Small intestine (tissue), 7 donors: ENCODE measurements at regions not wholly inside any gene's neighbourhood (a gene's known extent, or its start where the extent isn't known, plus 50 kb on each side); places are given as distances from the start of the nearest gene placed in this dataset.

ENCODE experiments used
- DNase-seq, 2 donors: peaks; one replicate each; pipeline versions ENCODE4 v3.0.0 to v3.0.0-alpha.2; 2013
- FAIRE-seq: peaks from 2 replicates; lab custom pipeline; 2012; peaks lifted over from hg19 to GRCh38; lab: Jason Lieb, UNC
- H3K27ac ChIP-seq, 3 donors: one replicate each; pipeline ENCODE4 v1.5.1; 2013; ENCODE audit warnings: low read length in 2 of 3, mild to moderate bottlenecking in 2 of 3, control low read depth in 1 of 3, inconsistent platforms in 1 of 3, low read depth in 1 of 3, moderate library complexity in 1 of 3
- H3K27me3 ChIP-seq, 3 donors: one replicate each; pipeline ENCODE4 v1.6.1; 2013; ENCODE audit warnings: low read length in 3 of 3, inconsistent platforms in 1 of 3; ENCODE audit not compliant: control insufficient read depth in 3 of 3, insufficient read depth in 3 of 3
- H3K36me3 ChIP-seq, 3 donors: one replicate each; pipeline ENCODE4 v1.6.1; 2013; ENCODE audit warnings: low read length in 3 of 3, inconsistent platforms in 1 of 3, low read depth in 1 of 3, mild to moderate bottlenecking in 1 of 3, moderate library complexity in 1 of 3; ENCODE audit not compliant: control insufficient read depth in 3 of 3, insufficient read depth in 2 of 3
- H3K4me1 ChIP-seq, 3 donors: one replicate each; pipeline ENCODE4 v1.6.1; 2013; ENCODE audit warnings: low read length in 2 of 3, inconsistent platforms in 1 of 3, low read depth in 1 of 3, mild to moderate bottlenecking in 1 of 3, moderate library complexity in 1 of 3; ENCODE audit not compliant: control insufficient read depth in 3 of 3, insufficient read depth in 2 of 3
- H3K4me3 ChIP-seq, 3 donors: one replicate each; pipeline ENCODE4 v1.5.1; 2013; ENCODE audit warnings: low read length in 3 of 3, control low read depth in 1 of 3, inconsistent platforms in 1 of 3, low read depth in 1 of 3, mild to moderate bottlenecking in 1 of 3, moderate library complexity in 1 of 3
- H3K9me3 ChIP-seq, 2 donors: one replicate each; pipeline ENCODE4 v1.6.1; 2013; ENCODE audit warnings: low read depth in 1 of 2, low read length in 1 of 2; ENCODE audit not compliant: control insufficient read depth in 2 of 2, insufficient read depth in 1 of 2
- whole genome bisulfite sequencing, 3 donors: extraction: QIAGEN DNeasy Blood & Tissue Kit; methylation state at CpG; one replicate each; pipeline ENCODE4 v1.1.7; 2013; 5-methylcytosine and 5-hydroxymethylcytosine counted together
- donor health status: healthy with polysubstance abuse.
- donor health status: control.
- donor health status: control.
- donor health status: Bipolar disorder and iron deficiency.
- donor health status: healthy.

DNA sequence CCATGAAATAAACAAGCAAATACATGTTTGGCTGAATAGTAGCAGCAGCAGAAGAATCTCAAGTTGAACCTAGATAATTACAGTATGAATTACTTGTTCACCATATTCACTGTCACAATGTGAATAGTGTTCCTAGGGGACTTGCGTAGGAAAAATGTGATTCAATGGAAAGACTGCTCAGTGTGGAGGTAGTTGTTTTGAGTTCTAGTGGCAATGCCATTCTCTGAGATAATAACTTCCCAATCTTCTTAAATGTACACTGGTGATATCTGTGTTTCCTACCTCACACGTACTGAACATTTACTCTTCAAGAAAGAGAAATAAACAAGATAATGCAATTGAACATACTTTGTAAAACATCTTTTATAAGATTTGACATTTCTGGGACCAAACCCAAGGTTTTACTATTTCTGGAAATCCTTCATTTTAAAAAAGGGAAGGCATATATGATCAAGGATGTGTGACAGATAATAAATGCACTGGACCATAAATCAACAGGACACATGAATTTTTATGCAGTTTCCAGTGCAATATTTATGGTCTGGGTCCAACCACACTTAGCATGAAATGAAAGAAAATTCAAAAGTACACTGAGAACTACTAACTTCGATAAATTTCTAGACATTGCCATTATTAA, 598.3 kb upstream of the ZNF385D start:
- DNase-seq (no peak), FAIRE-seq (no peak)
- no peaks in the 10 kb centered on the region for H3K36me3 ChIP-seq
- H3K4me1 ChIP-seq = no peaks in the 10 kb centered on the region
- H3K4me3 ChIP-seq = no peak overlapping the region
- 72 to 74% (median 74%) methylated on average over 3 of the region's 3 CpGs for WGBS, 3 donors
- no peaks in the 10 kb centered on the region for H3K27me3 ChIP-seq
- H3K9me3 ChIP-seq = no peaks in the 10 kb centered on the region
- H3K27ac ChIP-seq = no peak overlapping the region

DNA sequence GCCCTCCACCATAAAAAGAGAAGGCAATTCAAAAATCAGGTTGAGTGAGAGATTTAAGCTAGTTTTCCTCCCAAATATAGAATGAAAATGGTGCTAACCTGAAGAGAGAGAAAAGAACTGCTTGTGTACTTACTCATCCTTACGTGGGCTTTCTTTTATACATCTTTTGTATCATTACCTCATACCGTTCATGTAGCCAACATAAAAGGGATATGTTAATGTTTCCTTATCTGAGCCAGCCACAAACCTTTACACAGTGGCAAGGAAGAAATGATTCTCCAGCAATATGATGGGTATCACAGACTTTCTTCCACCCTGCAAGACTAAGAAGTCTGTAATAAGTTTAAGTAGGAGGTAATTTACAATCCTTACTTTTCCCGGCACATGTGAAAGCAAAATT, 600.8 kb upstream of the ZNF385D start:
- FAIRE-seq (no peak), DNase-seq (no peak)
- Histone ChIP-seq H3K36me3 (no peaks in the 10 kb centered on the region), H3K27ac (no peak overlapping the region), H3K9me3 (no peaks in the 10 kb centered on the region), H3K27me3 (no peaks in the 10 kb centered on the region), H3K4me1 (no peaks in the 10 kb centered on the region), H3K4me3 (no peak overlapping the region)
- 62 to 68% (median 65%) methylated on average over 3 of the region's 3 CpGs for WGBS, 3 donors

DNA sequence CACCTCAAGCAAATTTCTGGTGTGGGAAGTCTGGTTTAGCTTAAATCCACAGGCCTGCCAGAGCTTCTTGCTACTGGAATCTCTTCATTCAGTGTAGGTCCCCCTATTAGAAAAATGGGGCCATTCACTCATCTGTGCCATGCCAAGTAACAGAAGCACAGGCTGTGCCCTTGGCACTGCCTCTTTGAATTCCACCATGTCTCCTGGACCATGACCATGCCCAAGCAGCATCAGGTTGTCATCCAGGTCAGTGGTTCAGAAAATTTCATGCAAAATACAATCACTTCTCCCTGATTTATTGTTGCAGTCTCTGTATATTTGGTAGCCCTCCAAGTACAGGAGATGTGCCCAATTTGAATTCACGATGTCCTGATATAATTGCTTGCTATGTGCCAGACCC, 602.1 kb upstream of the ZNF385D start:
- DNase-seq = no peak
- no peak for FAIRE-seq
- WGBS, 3 donors = 75 to 95% (median 89%) methylated on average over 1 of the region's 1 CpG
- Histone ChIP-seq H3K36me3 (no peaks in the 10 kb centered on the region), H3K27me3 (no peaks in the 10 kb centered on the region), H3K9me3 (no peaks in the 10 kb centered on the region), H3K27ac (no peak overlapping the region), H3K4me1 (no peaks in the 10 kb centered on the region), H3K4me3 (no peak overlapping the region)

DNA sequence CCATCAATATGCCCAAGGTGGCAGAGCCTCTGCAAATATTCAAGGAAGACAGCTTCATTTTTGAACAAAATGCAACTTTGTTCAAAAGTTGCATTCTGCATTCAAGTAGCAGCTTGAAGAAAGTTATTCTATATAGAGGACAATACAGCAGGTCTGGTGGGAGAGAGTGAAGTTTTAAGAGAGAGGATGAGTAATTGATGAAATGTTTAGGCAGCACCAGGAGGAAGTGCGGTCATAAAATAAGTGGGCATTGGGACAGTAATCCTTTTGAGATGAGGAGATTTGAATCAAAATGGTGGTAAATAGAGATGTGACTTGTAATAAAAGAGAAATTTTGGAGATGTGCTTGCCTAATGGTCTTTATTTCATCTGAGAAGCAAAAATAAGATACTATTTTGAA, 607.3 kb upstream of the ZNF385D start:
- no peaks in the 10 kb centered on the region for H3K36me3 ChIP-seq
- H3K9me3 ChIP-seq = no peaks in the 10 kb centered on the region
- H3K4me3 ChIP-seq = no peak overlapping the region
- 96 to 97% (median 97%) methylated on average over 1 of the region's 1 CpG for WGBS, 3 donors
- DNase-seq (no peak), FAIRE-seq (no peak)
- H3K27ac ChIP-seq = no peak overlapping the region
- H3K4me1 ChIP-seq = no peaks in the 10 kb centered on the region
- H3K27me3 ChIP-seq = no peaks in the 10 kb centered on the region

DNA sequence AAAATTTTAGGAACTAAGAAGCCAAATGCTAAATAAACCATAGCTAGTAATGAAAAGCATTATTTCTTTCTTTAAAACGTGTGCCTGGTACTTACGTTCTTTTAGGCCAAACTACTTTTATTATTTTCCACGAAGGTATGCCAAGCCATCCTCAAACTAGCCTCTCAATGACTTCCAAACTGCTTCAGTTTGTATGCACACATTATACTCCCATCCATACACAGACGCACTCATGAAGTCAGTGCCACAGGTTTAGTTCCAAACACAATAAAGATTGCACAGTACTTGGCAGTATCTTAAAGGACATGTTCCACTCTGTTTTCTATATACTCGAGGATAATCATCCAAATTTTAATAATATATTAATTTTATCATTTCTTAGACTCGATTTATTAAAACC, 609.2 kb upstream of the ZNF385D start:
- H3K27me3 ChIP-seq = no peaks in the 10 kb centered on the region
- DNase-seq = no peak
- no peaks in the 10 kb centered on the region for H3K4me1 ChIP-seq
- no peak overlapping the region for H3K4me3 ChIP-seq
- no peaks in the 10 kb centered on the region for H3K9me3 ChIP-seq
- FAIRE-seq = no peak
- WGBS, 3 donors = 74 to 76% (median 76%) methylated on average over 6 of the region's 6 CpGs
- H3K27ac ChIP-seq = no peak overlapping the region
- H3K36me3 ChIP-seq = no peaks in the 10 kb centered on the region

DNA sequence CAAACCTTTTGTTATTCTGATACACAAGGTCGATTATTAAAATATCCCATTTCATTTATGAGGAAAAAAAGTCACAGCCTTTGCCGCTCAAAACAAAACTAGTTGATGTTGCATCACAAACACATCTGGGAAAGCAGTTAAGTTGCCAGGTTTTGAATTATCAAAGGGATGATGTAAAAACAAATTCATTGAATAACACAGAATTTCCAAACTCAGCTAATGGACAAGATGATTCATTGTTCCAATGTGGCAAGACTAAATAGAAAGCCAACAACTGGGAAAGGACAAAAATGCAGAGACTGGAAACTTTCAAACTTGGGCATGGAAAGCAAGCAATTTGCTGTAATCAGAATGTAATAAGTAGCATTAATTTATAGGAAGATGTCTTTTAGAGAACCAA, 610.0 kb upstream of the ZNF385D start:
- 56 to 65% (median 60%) methylated on average over 2 of the region's 2 CpGs for WGBS, 3 donors
- no peaks in the 10 kb centered on the region for H3K4me1 ChIP-seq
- no peaks in the 10 kb centered on the region for H3K9me3 ChIP-seq
- H3K4me3 ChIP-seq = no peak overlapping the region
- no peak for DNase-seq
- H3K36me3 ChIP-seq = no peaks in the 10 kb centered on the region
- FAIRE-seq = no peak
- no peak overlapping the region for H3K27ac ChIP-seq
- H3K27me3 ChIP-seq = no peaks in the 10 kb centered on the region

DNA sequence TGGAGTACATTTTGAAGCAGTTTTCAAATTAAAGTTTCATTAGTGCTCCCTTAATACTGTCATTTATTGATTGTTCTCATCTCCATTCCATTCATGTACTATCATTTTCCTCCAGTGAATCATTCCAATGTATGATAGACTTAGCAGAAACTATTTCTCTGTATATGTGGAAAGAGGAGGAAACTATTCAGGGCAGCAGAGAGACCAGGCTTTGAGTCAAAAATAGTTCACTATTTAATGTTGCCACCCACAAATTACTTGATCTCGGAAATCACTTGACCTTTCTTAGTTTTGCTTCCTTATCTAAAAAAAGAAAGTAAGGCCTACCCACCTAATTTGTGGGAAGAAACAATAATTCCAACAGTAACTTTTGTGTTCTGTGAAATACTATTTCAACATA, 610.5 kb upstream of the ZNF385D start:
- no peak overlapping the region for H3K4me3 ChIP-seq
- no peak for DNase-seq

DNA sequence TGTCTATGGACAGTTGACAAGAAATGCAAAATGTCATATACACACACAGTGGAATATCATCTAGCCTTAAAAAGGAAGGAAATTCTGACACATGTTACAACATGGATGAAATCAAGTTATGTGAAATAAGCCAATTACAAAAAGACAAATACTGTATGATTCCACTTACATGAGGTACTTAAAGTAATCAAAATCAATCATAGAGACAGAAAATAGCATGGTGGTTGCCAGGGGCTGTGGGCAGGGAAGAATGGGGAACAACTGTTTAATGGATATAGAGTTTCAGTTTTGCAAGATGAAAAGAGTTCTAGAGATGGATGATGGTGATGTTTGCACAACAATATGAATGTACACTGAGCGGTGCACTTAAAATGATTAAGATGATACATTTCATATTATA, 613.8 kb upstream of the ZNF385D start:
- 66 to 80% (median 76%) methylated on average over 1 of the region's 1 CpG for WGBS, 3 donors

More for the DNA sequence above, 610.5 kb upstream of the ZNF385D start:
- Histone ChIP-seq H3K27me3 (no peaks in the 10 kb centered on the region), H3K9me3 (no peaks in the 10 kb centered on the region), H3K36me3 (no peaks in the 10 kb centered on the region), H3K4me1 (no peaks in the 10 kb centered on the region), H3K27ac (no peak overlapping the region)
- no peak for FAIRE-seq
- WGBS, 3 donors = 52 to 72% (median 70%) methylated on average over 1 of the region's 1 CpG

DNA sequence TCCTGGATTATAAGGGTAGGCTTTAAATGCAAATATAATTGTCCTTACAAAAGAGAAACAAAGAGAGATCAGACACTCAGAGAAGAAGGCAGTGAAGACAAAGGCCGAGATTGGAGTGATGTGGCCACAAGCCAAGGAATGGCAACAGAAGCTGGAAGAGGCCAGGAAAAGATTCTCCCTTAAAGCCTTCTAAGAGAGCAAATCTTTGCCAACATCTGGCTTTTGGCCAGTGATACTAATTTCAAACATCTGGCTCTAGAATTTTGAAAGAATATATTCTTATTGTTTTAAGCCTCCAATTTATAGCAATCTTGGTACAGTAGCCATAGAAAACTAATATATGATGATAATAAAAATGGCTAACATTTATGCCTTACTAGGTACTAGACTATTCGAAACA, 615.8 kb upstream of the ZNF385D start:
- DNase-seq (no peak), FAIRE-seq (no peak)
- 26 to 60% (median 31%) methylated on average over 2 of the region's 2 CpGs for WGBS, 3 donors
- H3K27ac ChIP-seq = no peak overlapping the region
- H3K36me3 ChIP-seq = no peaks in the 10 kb centered on the region
- no peaks in the 10 kb centered on the region for H3K4me1 ChIP-seq
- no peak overlapping the region for H3K4me3 ChIP-seq
- peaks cover 0 to 13% (median 3%) of the 10 kb centered on the region in 3 donors for H3K27me3 ChIP-seq
- no peaks in the 10 kb centered on the region for H3K9me3 ChIP-seq

More for the DNA sequence above, 613.8 kb upstream of the ZNF385D start:
- DNase-seq = no peak
- no peaks in the 10 kb centered on the region for H3K9me3 ChIP-seq
- no peaks in the 10 kb centered on the region for H3K36me3 ChIP-seq
- no peaks in the 10 kb centered on the region for H3K4me1 ChIP-seq
- no peak for FAIRE-seq
- no peak overlapping the region for H3K27ac ChIP-seq
- H3K4me3 ChIP-seq = no peak overlapping the region
- H3K27me3 ChIP-seq = no peaks in the 10 kb centered on the region
